ENCODE measurements at regions not wholly inside any gene's neighbourhood (a gene's known extent, or its start where the extent isn't known, plus 50 kb on each side); places are given as distances from the start of the nearest gene placed in this dataset.

- TF ChIP-seq YY1 (IDR thresholded peaks at IDR 0.05; ENCODE audit: insufficient read depth, insufficient read length) (no peak), ZNF274 (IDR thresholded peaks at IDR 0.05; ENCODE audit: low read depth, low read length) (no peak)
Measured at GRCh38 chr4:162461952-162462351, 298.2 kb upstream of the FSTL5 start.

Measured in NT2/D1 (cell line).